Astrocyte (in vitro differentiated cells and primary cell): ENCODE measurements at regions not wholly inside any gene's neighbourhood (a gene's known extent, or its start where the extent isn't known, plus 50 kb on each side); places are given as distances from the start of the nearest gene placed in this dataset.

Experiments used
- DNase-seq: peaks from one replicate; pipeline ENCODE4 v3.0.0-alpha.2; 2010; ENCODE audit warnings: low read depth
- FAIRE-seq: peaks from 2 replicates; lab custom pipeline; 2011; peaks lifted over from hg19 to GRCh38; lab: Jason Lieb, UNC
- H2AFZ ChIP-seq: 2 replicates; pipeline ENCODE4 v1.6.0; 2012; ENCODE audit warnings: low read depth, low read length, inconsistent platforms
- H3K27ac ChIP-seq: 2 replicates; pipeline ENCODE4 v1.5.1; 2011; ENCODE audit warnings: low read depth, low read length, inconsistent platforms
- H3K27me3 ChIP-seq: 2 replicates; pipeline ENCODE4 v1.6.0; 2011; ENCODE audit warnings: low read length, inconsistent platforms; ENCODE audit not compliant: insufficient read depth
- H3K36me3 ChIP-seq: 2 replicates; pipeline ENCODE4 v1.5.1; 2011; ENCODE audit warnings: low read length, inconsistent platforms; ENCODE audit not compliant: insufficient read depth
- H3K4me1 ChIP-seq: 2 replicates; pipeline ENCODE4 v1.5.1; 2011; ENCODE audit warnings: low read length, inconsistent platforms; ENCODE audit not compliant: insufficient read depth
- H3K4me2 ChIP-seq: 2 replicates; pipeline ENCODE4 v1.6.0; 2012; ENCODE audit warnings: low read length, inconsistent platforms
- H3K4me3 ChIP-seq: 2 replicates; pipeline ENCODE4 v1.5.1; 2011; ENCODE audit warnings: low read depth, mild to moderate bottlenecking, low read length, inconsistent platforms; ENCODE audit not compliant: insufficient read depth
- H3K79me2 ChIP-seq: 2 replicates; pipeline ENCODE4 v1.6.0; 2012; ENCODE audit warnings: mild to moderate bottlenecking, low read length, inconsistent platforms; ENCODE audit not compliant: insufficient read depth
- H3K9ac ChIP-seq: 2 replicates; pipeline ENCODE4 v1.6.0; 2012; ENCODE audit warnings: mild to moderate bottlenecking, low read length, inconsistent platforms
- H3K9me3 ChIP-seq: 2 replicates; pipeline ENCODE4 v1.5.1; 2012; ENCODE audit warnings: low read depth, mild to moderate bottlenecking, low read length, inconsistent platforms; ENCODE audit not compliant: insufficient read depth
- H4K20me1 ChIP-seq: 2 replicates; pipeline ENCODE4 v1.6.0; 2012; ENCODE audit warnings: low read length, inconsistent platforms; ENCODE audit not compliant: insufficient read depth
- H3K27ac Mint-ChIP-seq: one replicate; pipeline ENCODE4 v1.8.0; 2021; ENCODE audit warnings: mild to moderate bottlenecking, mixed read lengths; ENCODE audit not compliant: unreplicated experiment
- H3K27me3 Mint-ChIP-seq: one replicate; pipeline ENCODE4 v1.8.0; 2021; ENCODE audit warnings: low read depth, mixed read lengths; ENCODE audit not compliant: unreplicated experiment
- H3K36me3 Mint-ChIP-seq: one replicate; pipeline ENCODE4 v1.8.0; 2021; ENCODE audit warnings: low read depth, mixed read lengths; ENCODE audit not compliant: unreplicated experiment
- H3K4me1 Mint-ChIP-seq: one replicate; pipeline ENCODE4 v1.8.0; 2021; ENCODE audit warnings: low read depth, mixed read lengths; ENCODE audit not compliant: unreplicated experiment
- H3K4me3 Mint-ChIP-seq: one replicate; pipeline ENCODE4 v1.8.0; 2021; ENCODE audit warnings: mild to moderate bottlenecking, moderate library complexity, mixed read lengths; ENCODE audit not compliant: unreplicated experiment
- H3K9me3 Mint-ChIP-seq: one replicate; pipeline ENCODE4 v1.8.0; 2021; ENCODE audit warnings: mild to moderate bottlenecking, mixed read lengths; ENCODE audit not compliant: unreplicated experiment
- EZH2 ChIP-seq: IDR thresholded peaks from 2 replicates; pipeline ENCODE4 v1.6.1; 2012; ENCODE audit warnings: mild to moderate bottlenecking, low read length, inconsistent platforms; ENCODE audit not compliant: insufficient read depth
- TF ChIP-seq, protein P1 (sequence below): IDR thresholded peaks from 2 replicates; pipeline ENCODE4 v1.5.1; 2011; ENCODE audit warnings: low read depth, mild to moderate bottlenecking, inconsistent platforms, low read length, moderate library complexity; ENCODE audit not compliant: insufficient read depth

DNA sequence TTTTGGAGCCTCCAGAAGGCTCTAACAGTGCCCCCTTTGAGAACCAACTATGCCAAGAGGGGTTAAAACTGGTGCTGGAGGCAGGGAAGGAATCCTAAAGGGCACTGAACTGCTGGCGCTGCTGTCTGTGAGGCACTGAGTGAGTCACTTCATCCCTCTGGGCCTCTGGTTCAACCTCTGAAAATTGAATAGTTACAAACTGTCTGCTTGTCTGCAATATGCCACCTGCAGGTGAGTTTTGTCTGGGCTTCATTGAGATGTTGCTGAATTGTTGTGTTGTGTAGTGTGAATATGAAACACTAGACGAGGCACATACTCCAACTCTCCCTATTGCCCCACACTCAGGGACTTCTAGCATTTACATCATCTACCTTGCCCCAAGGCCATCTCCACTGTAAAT lies 68.0 kb downstream of the GRIN2B start:
- no peak overlapping the region for H2AFZ ChIP-seq
- Mint-ChIP-seq H3K4me1 (no peaks in the 10 kb centered on the region), H3K4me3 (no peak overlapping the region), H3K9me3 (peaks cover 1% of the 10 kb centered on the region), H3K27me3 (peaks cover 4% of the 10 kb centered on the region), H3K36me3 (no peaks in the 10 kb centered on the region), H3K27ac (no peak overlapping the region)
- H3K36me3 ChIP-seq, result no peaks in the 10 kb centered on the region
- no peaks in the 10 kb centered on the region for H3K27me3 ChIP-seq
- no peak overlapping the region for H3K4me3 ChIP-seq
- H3K27ac ChIP-seq, result no peak overlapping the region
- no peak for DNase-seq
- no peaks in the 10 kb centered on the region for H4K20me1 ChIP-seq
- H3K4me1 ChIP-seq, result no peaks in the 10 kb centered on the region
- FAIRE-seq, result no peak
- no peak overlapping the region for H3K4me2 ChIP-seq
- no peak for TF ChIP-seq EZH2
- H3K9ac ChIP-seq, result no peak overlapping the region
- H3K9me3 ChIP-seq, result no peaks in the 10 kb centered on the region
- H3K79me2 ChIP-seq, result no peaks in the 10 kb centered on the region

DNA sequence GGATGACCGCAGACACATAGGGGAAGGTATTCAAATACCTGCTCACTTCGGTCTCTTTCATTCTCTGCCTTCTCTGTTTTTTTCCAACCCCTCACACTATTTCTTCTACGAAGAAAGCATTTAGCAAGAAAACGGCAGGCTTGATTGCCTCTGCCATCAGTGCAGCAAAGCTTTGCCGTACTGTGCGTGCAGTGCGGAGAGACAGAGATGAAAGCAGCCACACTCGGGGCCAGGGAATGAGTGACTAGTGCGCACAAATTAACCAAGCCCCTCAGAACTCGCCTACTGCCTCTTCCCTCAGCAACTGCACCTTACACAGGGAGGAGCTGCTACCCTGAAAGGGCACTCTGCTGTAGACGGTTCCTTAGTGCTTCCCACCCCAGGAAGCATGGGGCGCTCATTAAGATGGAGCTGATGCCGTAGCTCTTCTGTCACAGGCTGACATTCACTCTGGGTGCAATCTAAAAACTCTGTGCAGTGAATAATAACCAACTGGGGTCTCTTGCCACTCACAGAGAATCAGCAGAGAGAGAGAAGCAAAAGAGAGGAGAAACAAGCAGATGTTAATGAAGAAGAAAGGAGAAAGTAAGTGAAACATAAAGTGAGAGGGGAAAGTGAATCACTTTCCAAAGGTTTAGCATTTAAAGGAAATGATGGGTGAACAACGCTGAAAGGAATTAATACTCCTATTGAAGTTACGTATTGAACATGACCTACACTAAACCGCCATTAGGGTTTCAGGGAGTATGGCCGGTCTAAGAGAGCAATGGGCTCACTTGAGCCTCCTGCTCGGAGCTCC lies 69.4 kb downstream of the GRIN2B start:
- Histone ChIP-seq H3K36me3 (no peaks in the 10 kb centered on the region), H3K4me1 (no peaks in the 10 kb centered on the region), H3K27ac (no peak overlapping the region), H3K4me3 (no peak overlapping the region), H3K9ac (no peak overlapping the region), H3K9me3 (no peaks in the 10 kb centered on the region), H2AFZ (no peak overlapping the region), H3K4me2 (no peak overlapping the region), H3K79me2 (no peaks in the 10 kb centered on the region), H4K20me1 (no peaks in the 10 kb centered on the region), H3K27me3 (no peaks in the 10 kb centered on the region)
- Mint-ChIP-seq H3K9me3 (peaks cover 1% of the 10 kb centered on the region), H3K4me3 (no peak overlapping the region), H3K27ac (no peak overlapping the region), H3K4me1 (no peaks in the 10 kb centered on the region), H3K36me3 (no peaks in the 10 kb centered on the region), H3K27me3 (peaks cover 4% of the 10 kb centered on the region)
- FAIRE-seq, result no peak
- TF ChIP-seq, protein P1, sequence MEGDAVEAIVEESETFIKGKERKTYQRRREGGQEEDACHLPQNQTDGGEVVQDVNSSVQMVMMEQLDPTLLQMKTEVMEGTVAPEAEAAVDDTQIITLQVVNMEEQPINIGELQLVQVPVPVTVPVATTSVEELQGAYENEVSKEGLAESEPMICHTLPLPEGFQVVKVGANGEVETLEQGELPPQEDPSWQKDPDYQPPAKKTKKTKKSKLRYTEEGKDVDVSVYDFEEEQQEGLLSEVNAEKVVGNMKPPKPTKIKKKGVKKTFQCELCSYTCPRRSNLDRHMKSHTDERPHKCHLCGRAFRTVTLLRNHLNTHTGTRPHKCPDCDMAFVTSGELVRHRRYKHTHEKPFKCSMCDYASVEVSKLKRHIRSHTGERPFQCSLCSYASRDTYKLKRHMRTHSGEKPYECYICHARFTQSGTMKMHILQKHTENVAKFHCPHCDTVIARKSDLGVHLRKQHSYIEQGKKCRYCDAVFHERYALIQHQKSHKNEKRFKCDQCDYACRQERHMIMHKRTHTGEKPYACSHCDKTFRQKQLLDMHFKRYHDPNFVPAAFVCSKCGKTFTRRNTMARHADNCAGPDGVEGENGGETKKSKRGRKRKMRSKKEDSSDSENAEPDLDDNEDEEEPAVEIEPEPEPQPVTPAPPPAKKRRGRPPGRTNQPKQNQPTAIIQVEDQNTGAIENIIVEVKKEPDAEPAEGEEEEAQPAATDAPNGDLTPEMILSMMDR, result no peak
- no peak for TF ChIP-seq EZH2
- no peak for DNase-seq

DNA sequence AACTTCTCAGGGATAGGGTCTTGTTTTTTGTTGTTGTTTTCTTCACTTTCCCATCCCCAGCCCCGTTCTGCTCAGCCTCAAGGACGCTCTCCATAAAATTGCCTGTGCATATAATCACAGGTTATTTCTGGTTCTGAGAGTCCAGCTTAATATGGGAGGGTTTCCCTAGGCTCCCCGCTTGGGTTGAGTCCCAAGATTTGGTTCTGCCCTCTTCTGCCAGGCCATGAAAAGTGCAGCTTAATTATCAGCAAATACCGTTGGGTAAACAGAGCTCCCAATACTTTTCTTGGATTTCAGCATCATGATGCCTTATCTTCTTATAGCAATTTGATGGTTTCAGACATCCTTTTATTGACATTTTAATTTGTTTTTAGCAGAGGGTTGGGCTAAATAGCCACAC lies 75.6 kb downstream of the GRIN2B start:
- H3K27me3 ChIP-seq, result no peaks in the 10 kb centered on the region
- Mint-ChIP-seq H3K4me1 (no peaks in the 10 kb centered on the region), H3K27ac (no peak overlapping the region)

More for the DNA sequence above, 75.6 kb downstream of the GRIN2B start:
- H3K36me3 ChIP-seq, result no peaks in the 10 kb centered on the region
- H3K9me3 Mint-ChIP-seq, result no peaks in the 10 kb centered on the region
- no peaks in the 10 kb centered on the region for H3K9me3 ChIP-seq
- no peak overlapping the region for H3K4me3 Mint-ChIP-seq
- no peak for DNase-seq
- H3K4me2 ChIP-seq, result no peak overlapping the region
- no peak overlapping the region for H2AFZ ChIP-seq
- no peak overlapping the region for H3K4me3 ChIP-seq
- H4K20me1 ChIP-seq, result no peaks in the 10 kb centered on the region
- FAIRE-seq, result no peak
- no peak overlapping the region for H3K27ac ChIP-seq
- H3K27me3 Mint-ChIP-seq, result peaks cover 1% of the 10 kb centered on the region
- H3K79me2 ChIP-seq, result no peaks in the 10 kb centered on the region
- no peaks in the 10 kb centered on the region for H3K4me1 ChIP-seq
- TF ChIP-seq, protein P1, result no peak
- TF ChIP-seq EZH2, result no peak
- no peak overlapping the region for H3K9ac ChIP-seq
- H3K36me3 Mint-ChIP-seq, result no peaks in the 10 kb centered on the region
